Neural cell (in vitro differentiated cells): ENCODE measurements at regions not wholly inside any gene's neighbourhood (a gene's known extent, or its start where the extent isn't known, plus 50 kb on each side); places are given as distances from the start of the nearest gene placed in this dataset.

ENCODE experiments used
- EP300 ChIP-seq: fragments of 450-650 bp; conservative IDR thresholded peaks from 2 replicates; pipeline ENCODE4 v1.6.1; 2014; ENCODE audit warnings: antibody characterized with exemption, mild to moderate bottlenecking, moderate library complexity; ENCODE audit not compliant: poor library complexity, severe bottlenecking
- EZH2 ChIP-seq: fragments of 200-600, 300-800 bp; shearing (Covaris generic), sonication (generic); IDR thresholded peaks from 2 replicates; pipeline ENCODE4 v1.6.1; 2014; ENCODE audit warnings: antibody characterized with exemption, low read length, borderline replicate concordance, mild to moderate bottlenecking; ENCODE audit not compliant: insufficient read depth, poor library complexity, severe bottlenecking
- POLR2AphosphoS5 ChIP-seq: IDR thresholded peaks from 2 replicates; pipeline ENCODE4 v1.6.1; 2012
- TF ChIP-seq, protein P1 (sequence below): fragments of 450-650 bp; IDR thresholded peaks from 2 replicates; pipeline ENCODE4 v1.5.1; 2014; ENCODE audit warnings: antibody characterized with exemption, mild to moderate bottlenecking, moderate library complexity; ENCODE audit not compliant: poor library complexity, severe bottlenecking

DNA sequence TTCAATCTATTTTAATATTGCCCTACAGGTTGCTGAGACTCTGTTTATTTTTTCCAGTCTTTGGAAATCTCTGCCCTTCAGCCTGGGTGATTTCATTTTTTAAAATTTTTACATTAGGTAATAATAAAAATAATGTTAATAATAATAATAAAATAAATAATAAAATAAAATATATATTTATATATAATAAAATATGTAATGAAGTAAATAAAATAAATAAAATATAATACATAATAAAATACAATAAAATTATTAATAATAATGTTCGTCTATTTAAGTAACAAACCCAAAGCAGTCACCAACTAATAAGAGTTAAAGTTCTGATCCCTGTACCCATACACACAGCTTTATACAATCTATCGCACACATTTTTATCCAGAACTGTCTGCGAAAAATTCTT, 130.5 kb downstream of the SEC23A start:
- TF ChIP-seq, protein P1, sequence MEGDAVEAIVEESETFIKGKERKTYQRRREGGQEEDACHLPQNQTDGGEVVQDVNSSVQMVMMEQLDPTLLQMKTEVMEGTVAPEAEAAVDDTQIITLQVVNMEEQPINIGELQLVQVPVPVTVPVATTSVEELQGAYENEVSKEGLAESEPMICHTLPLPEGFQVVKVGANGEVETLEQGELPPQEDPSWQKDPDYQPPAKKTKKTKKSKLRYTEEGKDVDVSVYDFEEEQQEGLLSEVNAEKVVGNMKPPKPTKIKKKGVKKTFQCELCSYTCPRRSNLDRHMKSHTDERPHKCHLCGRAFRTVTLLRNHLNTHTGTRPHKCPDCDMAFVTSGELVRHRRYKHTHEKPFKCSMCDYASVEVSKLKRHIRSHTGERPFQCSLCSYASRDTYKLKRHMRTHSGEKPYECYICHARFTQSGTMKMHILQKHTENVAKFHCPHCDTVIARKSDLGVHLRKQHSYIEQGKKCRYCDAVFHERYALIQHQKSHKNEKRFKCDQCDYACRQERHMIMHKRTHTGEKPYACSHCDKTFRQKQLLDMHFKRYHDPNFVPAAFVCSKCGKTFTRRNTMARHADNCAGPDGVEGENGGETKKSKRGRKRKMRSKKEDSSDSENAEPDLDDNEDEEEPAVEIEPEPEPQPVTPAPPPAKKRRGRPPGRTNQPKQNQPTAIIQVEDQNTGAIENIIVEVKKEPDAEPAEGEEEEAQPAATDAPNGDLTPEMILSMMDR: no peak
- TF ChIP-seq POLR2AphosphoS5: no peak
- TF ChIP-seq EZH2: no peak
- no peak for TF ChIP-seq EP300
